ENCODE measurements at regions not wholly inside any gene's neighbourhood (a gene's known extent, or its start where the extent isn't known, plus 50 kb on each side); places are given as distances from the start of the nearest gene placed in this dataset.

DNA sequence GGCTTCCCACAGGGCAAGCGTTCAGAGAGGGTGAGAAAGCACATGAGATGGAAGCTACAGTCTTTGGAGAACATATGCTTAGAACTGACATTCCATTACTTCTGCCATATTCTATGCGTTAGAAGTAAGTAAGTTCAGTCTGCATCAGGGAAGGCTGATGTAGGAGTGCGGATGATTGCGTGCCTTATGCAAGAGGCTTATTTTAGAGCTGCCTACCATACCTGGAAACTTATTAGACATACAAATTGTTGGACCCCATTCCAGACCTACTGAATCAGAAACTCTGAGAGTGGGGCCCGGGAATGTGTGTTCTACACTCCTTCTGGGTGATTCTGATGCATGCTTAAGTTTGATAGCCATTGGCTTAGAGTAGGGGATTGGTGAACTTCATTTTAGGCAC is 174.9 kb downstream of the KTN1 start:
- CTCF ChIA-PET = interaction anchor here (0.6 kb wide), 1 partner anchor 12 kb away, joined by 3 read pairs; no protein-coding TSS in a partner anchor
- no peaks in the 10 kb centered on the region for H3K27me3 Mint-ChIP-seq (ENCODE audit: unreplicated experiment)
- no peak for TF ChIP-seq CTCF (IDR thresholded peaks at IDR 0.05; ENCODE audit: unreplicated experiment)
- intact Hi-C loops (cut with micrococcal nuclease; ENCODE audit: unreplicated experiment) = no loop called here
- no peaks in the 10 kb centered on the region for H3K9me3 Mint-ChIP-seq (ENCODE audit: low read depth, unreplicated experiment)
- peaks cover 57% of the 10 kb centered on the region for H3K4me1 Mint-ChIP-seq (ENCODE audit: low read depth, unreplicated experiment)
- H3K4me3 Mint-ChIP-seq (ENCODE audit: low read depth, unreplicated experiment) = no peak overlapping the region
- BruUV-seq (replicated peaks) = no TSS peak
- no peak for DNase-seq
- H3K36me3 Mint-ChIP-seq (ENCODE audit: insufficient read depth, unreplicated experiment) = no peaks in the 10 kb centered on the region
- no peak overlapping the region for H3K27ac Mint-ChIP-seq (ENCODE audit: unreplicated experiment)

DNA sequence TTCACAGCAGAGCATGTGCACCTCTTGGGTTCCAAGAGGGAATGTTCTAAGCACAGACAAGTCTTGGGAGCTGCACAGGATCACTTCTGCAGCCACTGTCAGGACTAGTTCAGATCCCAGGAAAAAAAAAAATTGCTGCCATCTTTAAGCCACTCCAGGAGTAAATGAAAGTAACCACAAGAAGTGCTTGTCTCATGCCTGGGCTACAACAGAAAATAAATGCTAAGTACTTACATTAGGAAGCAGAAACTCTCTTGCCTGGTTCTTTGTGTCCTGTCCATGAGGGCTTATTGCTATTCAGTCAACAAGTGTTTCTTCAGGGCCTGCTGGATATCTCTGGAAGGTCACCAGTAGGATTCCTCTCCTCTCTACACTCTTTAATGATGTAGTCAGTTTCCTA is 176.1 kb downstream of the KTN1 start:
- BruUV-seq (replicated peaks) = no TSS peak
- H3K36me3 Mint-ChIP-seq (ENCODE audit: insufficient read depth, unreplicated experiment) = no peaks in the 10 kb centered on the region
- H3K9me3 Mint-ChIP-seq (ENCODE audit: low read depth, unreplicated experiment) = no peaks in the 10 kb centered on the region
- H3K27me3 Mint-ChIP-seq (ENCODE audit: unreplicated experiment) = no peaks in the 10 kb centered on the region
- TF ChIP-seq CTCF (IDR thresholded peaks at IDR 0.05; ENCODE audit: unreplicated experiment) = no peak
- no peak for DNase-seq
- H3K4me3 Mint-ChIP-seq (ENCODE audit: low read depth, unreplicated experiment) = no peak overlapping the region
- intact Hi-C loops (cut with micrococcal nuclease; ENCODE audit: unreplicated experiment) = no loop called here
- H3K4me1 Mint-ChIP-seq (ENCODE audit: low read depth, unreplicated experiment) = peaks cover 63% of the 10 kb centered on the region
- H3K27ac Mint-ChIP-seq (ENCODE audit: unreplicated experiment) = no peak overlapping the region
- CTCF ChIA-PET = no interaction called here

DNA sequence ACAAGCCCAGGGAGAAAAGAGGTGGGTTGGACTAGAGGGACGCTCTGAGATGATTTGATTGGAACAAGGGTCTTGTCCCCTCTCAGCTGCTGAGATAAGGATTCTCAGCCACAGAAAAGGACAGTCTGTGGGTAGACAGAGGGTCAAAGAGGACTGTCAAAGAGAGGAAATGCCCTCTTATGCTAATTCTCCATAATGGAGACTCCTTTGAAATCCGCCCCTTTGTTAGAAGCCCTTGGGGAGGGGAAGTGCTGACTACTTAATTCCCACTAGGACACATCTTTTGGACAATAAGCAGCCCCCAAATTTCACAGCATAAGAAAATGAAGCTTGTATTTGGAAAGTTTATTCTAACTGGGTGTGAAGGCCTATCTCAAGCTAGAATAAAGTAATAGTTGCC is 176.6 kb downstream of the KTN1 start:
- no peak overlapping the region for H3K27ac Mint-ChIP-seq (ENCODE audit: unreplicated experiment)
- H3K36me3 Mint-ChIP-seq (ENCODE audit: insufficient read depth, unreplicated experiment) = no peaks in the 10 kb centered on the region
- CTCF ChIA-PET = interaction anchor here (0.6 kb wide), 1 partner anchor 716 kb away, joined by 9 read pairs; no protein-coding TSS in a partner anchor
- no peaks in the 10 kb centered on the region for H3K9me3 Mint-ChIP-seq (ENCODE audit: low read depth, unreplicated experiment)
- H3K4me3 Mint-ChIP-seq (ENCODE audit: low read depth, unreplicated experiment) = no peak overlapping the region
- no peaks in the 10 kb centered on the region for H3K27me3 Mint-ChIP-seq (ENCODE audit: unreplicated experiment)
- DNase-seq = no peak
- no TSS peak for BruUV-seq (replicated peaks)
- H3K4me1 Mint-ChIP-seq (ENCODE audit: low read depth, unreplicated experiment) = peaks cover 63% of the 10 kb centered on the region
- TF ChIP-seq CTCF (IDR thresholded peaks at IDR 0.05; ENCODE audit: unreplicated experiment) = no peak
- intact Hi-C loops (cut with micrococcal nuclease; ENCODE audit: unreplicated experiment) = no loop called here

DNA sequence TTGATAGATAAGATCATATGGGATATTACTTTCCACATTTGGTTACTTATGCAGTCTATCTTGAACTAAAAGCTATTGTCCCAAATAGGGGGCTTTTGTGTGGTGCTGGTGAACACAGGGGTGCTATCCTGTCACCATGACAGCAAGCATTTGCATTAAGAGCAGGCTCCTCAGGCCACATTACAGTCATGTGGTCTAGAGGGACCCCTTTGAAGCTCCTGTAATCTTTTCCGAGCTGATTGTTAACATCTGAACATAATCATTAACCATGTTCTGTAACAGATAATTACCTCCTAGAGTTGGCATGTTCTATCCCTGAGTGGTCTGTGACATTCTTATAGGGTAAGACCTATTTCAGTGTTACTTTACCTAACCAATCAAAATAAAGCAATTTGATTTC is 178.8 kb downstream of the KTN1 start:
- CTCF ChIA-PET = no interaction called here
- Mint-ChIP-seq H3K4me1 (ENCODE audit: low read depth, unreplicated experiment) (peaks cover 44% of the 10 kb centered on the region), H3K9me3 (ENCODE audit: low read depth, unreplicated experiment) (no peaks in the 10 kb centered on the region), H3K36me3 (ENCODE audit: insufficient read depth, unreplicated experiment) (no peaks in the 10 kb centered on the region), H3K27ac (ENCODE audit: unreplicated experiment) (no peak overlapping the region), H3K4me3 (ENCODE audit: low read depth, unreplicated experiment) (no peak overlapping the region), H3K27me3 (ENCODE audit: unreplicated experiment) (no peaks in the 10 kb centered on the region)
- no peak for TF ChIP-seq CTCF (IDR thresholded peaks at IDR 0.05; ENCODE audit: unreplicated experiment)
- intact Hi-C loops (cut with micrococcal nuclease; ENCODE audit: unreplicated experiment) = no loop called here
- BruUV-seq (replicated peaks) = no TSS peak
- DNase-seq = no peak

All from Calu3 (cell line).